Thyroid gland (tissue), 4 donors: ENCODE measurements at regions not wholly inside any gene's neighbourhood (a gene's known extent, or its start where the extent isn't known, plus 50 kb on each side); places are given as distances from the start of the nearest gene placed in this dataset.

Experiments
- POLR2A ChIP-seq, 2 donors: fragments of 450-650 bp; IDR thresholded peaks; one replicate each; pipeline ENCODE4 v1.6.1; 2017; ENCODE audit warnings: antibody characterized with exemption in 2 of 2, mild to moderate bottlenecking in 2 of 2, moderate library complexity in 1 of 2
- TF ChIP-seq, protein P1 (sequence below), 6 experiments: fragments of 200-600 bp in 3 of 6; fragments of 450-650 bp in 3 of 6; sonication (generic) in 3 of 6; IDR thresholded peaks; one replicate each; pipeline ENCODE4 v1.5.1; 2016 to 2019; ENCODE audit warnings: antibody characterized with exemption in 6 of 6, mild to moderate bottlenecking in 2 of 6, inconsistent platforms in 1 of 6, moderate library complexity in 1 of 6

DNA sequence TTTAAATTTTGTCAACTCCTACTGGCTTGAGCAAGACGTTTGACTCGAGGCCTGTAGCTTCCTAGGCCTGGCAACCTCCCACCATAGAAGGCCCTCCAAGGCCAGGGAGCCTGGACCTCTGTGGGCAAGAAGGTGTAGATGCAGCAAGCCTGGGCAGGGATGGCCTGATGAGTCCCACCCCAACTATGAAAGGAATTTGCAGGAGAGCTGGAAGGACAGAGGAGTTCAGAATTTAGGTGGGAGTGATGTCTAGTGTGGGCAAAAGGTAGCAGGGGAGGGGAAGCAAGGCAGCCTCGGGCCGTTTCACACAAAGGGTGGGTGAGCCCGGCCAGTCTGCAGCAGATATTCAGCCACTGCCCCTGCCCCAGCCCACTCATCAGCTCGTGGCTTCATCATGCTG is 245.2 kb downstream of the CDH26 start:
- no peak for TF ChIP-seq POLR2A (IDR thresholded peaks at IDR 0.05)
- TF ChIP-seq, protein P1, sequence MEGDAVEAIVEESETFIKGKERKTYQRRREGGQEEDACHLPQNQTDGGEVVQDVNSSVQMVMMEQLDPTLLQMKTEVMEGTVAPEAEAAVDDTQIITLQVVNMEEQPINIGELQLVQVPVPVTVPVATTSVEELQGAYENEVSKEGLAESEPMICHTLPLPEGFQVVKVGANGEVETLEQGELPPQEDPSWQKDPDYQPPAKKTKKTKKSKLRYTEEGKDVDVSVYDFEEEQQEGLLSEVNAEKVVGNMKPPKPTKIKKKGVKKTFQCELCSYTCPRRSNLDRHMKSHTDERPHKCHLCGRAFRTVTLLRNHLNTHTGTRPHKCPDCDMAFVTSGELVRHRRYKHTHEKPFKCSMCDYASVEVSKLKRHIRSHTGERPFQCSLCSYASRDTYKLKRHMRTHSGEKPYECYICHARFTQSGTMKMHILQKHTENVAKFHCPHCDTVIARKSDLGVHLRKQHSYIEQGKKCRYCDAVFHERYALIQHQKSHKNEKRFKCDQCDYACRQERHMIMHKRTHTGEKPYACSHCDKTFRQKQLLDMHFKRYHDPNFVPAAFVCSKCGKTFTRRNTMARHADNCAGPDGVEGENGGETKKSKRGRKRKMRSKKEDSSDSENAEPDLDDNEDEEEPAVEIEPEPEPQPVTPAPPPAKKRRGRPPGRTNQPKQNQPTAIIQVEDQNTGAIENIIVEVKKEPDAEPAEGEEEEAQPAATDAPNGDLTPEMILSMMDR (IDR thresholded peaks at IDR 0.05): no peak
